ENCODE measurements at regions not wholly inside any gene's neighbourhood (a gene's known extent, or its start where the extent isn't known, plus 50 kb on each side); places are given as distances from the start of the nearest gene placed in this dataset.
"Not testable (repeated sequence)": the region's sequence is repeated elsewhere in the genome, so short reads cannot be mapped to it uniquely, and the experiment has no call there.

DNA sequence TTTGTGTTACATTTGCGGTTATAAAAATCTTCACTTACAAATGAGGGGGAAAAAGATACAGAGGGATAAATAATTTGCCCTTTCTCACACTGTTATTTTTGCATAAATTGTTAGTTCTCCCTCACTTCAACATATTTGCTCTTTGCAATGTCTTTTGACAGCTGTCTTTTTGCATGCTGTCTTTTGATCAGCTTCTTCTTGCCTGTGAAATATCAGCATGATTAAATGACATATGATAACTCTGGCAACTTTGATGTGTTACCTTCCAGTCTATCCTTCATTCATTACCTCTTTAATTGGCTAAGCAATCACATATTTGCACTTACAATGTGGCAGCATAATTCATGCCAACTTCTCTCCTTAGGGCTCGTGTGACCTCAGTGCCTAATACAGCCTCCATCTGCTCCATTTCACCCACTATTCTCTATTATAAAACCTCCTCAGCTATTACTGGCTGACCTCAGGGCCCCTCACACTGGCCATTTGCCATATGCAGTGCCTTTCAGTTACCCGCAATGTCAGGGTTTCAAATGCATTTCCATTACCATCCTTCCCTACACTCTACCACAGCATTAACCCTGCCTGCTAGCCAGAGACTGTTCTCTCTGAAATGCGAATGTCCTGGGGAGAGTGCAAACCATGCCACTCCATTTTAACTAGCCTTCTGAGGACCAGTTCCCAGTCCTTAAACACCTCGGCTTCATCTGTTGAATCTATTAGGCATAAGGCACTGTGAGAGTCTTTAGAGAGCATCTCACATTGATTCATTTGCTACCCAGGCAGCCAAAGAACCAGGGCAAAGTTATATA, 1056.6 kb upstream of the CHAC2 start:
- no peak for DNase-seq

DNA sequence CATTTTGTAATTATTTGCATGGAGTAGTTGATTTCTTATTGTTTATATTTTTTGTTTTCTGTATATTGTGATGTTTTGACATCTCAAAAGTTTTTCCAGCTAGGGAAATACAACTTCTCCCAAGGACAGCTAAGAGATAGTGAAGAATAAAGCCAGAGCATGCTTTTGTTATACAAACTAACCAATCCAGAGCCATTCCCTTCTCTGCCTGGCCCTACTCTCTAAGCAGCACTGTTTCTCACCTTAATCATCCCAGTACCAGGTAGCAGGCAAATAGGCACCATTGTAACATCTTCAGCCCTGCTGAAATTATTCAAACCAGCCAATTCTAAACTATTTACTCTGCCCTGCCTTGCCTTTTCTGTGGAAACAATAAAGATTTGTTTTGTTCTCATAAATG, 1063.4 kb upstream of the CHAC2 start:
- no peak for DNase-seq

DNA sequence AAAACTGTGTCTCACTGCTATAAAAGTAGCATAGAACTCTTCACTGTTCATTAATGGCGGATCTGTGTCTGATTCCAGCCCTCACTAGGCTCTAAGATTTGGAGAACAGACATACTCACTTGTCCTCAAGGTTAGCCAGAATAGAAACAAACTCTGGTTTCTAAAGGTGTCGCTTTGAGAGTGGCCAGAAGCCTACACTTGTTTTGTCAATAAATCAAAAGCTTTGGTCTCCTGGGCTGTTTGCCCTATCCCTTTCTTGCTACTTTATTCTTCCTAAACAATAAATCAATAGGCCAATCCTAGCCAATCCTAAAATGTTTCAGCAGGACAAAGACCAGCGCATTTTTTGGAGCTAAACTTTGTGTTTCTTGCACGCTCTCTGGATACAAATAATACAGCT, 1064.6 kb upstream of the CHAC2 start:
- DNase-seq: no peak

DNA sequence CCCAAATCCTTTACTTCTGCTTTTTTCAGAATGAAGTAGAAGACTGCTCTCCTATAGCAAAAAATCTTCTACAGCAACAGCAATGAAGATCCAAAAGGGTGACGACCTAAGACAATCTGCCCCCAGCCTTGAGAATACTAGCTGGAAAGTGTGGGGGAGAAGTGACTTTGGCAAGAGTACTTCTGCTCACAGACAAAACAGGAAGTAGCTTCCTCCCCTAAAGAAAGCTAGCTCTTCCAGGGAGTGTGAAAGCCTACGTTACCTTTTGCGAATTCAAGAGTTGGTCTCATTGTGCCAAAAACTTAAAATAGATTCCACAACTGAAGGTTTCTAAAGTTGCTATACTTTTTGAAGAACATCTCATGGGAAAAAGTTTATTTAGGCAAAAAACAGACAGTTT, 1069.2 kb upstream of the CHAC2 start:
- no peak for DNase-seq

DNA sequence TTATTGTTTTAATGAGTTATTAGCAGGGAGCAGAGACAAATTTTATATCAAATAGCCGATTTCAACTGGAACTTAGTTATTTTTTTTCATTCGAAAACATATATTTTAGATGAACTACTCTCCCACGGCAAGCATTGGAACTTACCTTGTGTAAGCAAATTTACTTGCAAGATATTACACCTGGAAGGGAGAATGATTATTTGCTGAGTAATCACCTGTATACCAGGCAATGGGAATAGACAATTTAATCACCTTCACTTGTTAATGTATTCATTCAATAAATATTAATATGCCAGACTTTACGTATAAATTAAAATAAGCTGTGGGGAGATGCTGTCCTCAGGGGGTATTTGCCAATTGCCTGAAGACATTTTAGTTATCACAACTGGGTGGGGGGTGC, 1069.9 kb upstream of the CHAC2 start:
- no peak for DNase-seq

GRCh38 chr2:52695731-52696130, 1071.9 kb upstream of the CHAC2 start:
- DNase-seq: no peak

GRCh38 chr2:52686935-52687334, 1080.7 kb upstream of the CHAC2 start:
- no peak for DNase-seq

- no peak for DNase-seq
Measured at GRCh38 chr2:52676056-52676455, 1091.5 kb upstream of the CHAC2 start.

DNA sequence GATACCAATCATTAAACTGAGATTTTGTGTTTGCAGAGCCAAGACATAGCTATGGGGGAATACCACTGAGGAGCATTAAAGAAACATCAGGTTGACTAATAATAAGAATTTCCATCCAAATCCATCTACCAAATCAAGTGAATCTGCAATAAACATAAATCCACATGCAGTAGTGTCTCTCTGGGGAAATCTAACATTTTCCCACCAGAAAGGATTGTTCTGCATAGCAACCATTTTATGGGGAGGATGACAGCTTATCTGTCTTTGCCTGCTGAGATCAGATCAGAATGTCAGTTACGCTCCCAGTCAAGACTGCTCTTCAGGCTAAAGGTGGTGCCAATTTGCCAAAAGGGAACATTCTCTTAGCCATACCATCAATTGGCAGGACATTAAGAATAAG, 1098.9 kb upstream of the CHAC2 start:
- no peak for DNase-seq

GRCh38 chr2:52659546-52659945, 1108.1 kb upstream of the CHAC2 start:
- no peak for DNase-seq

GRCh38 chr2:52658598-52658997, 1109.0 kb upstream of the CHAC2 start:
- no peak for DNase-seq

DNA sequence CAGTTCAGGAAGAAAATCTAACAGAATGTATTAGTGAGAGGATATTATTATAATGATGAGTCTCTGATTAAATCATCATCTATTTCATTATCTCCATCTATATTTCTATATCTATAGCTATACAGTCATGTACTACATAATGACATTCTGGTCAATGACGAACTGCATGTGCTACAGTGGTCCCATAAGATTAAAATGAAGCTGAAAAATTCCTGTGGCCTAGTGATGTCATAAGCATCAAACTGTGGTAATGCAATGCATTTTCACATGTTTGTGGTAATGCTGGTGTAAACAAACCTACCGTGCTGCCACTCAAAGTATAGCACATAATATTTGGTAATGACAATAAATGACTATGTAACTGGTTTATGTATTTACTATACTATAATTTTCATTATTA, 1127.9 kb upstream of the CHAC2 start:
- DNase-seq: no peak

DNA sequence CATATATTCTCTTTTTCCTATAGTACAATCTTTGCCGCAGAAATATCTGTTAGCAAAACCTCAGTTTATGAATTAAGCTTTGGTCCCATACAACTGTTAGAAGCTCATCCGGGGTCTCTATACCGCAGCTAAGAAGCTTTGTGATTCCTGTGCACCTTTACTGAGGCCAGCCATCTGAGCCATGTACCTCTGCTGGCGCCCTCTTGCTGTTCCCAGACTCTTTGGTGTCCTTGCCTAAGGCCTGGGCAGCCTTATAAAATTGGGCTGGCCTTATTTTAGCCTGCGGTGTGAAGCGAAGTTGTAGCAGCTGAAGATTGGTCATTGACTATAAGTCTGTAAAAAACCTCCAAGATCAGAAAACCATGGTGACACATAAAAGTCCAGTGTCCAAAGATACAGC, 1135.1 kb upstream of the CHAC2 start:
- no peak for DNase-seq

DNA sequence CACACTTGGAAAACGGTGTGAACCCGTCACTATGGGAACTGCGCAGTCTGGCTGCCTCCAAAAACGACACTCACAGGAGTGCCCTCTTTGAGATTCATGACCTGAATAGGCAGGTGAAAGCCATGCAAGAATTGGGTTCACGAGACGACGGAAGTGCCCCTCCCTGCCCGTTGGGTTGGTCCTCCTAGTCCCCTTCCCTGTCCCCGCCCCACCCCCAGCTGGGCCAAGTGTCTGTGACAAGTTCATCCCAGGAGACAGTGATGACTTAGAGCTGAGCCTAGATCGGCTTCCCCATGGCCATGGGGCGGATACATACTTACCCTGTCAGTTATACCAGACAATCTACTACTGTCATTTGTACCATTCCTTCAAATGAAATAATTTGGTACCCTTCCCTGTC, 1137.7 kb upstream of the CHAC2 start:
- DNase-seq: no peak

GRCh38 chr2:52629531-52629930, 1138.1 kb upstream of the CHAC2 start:
- DNase-seq: no peak

- no peak for DNase-seq
Measured at GRCh38 chr2:52622266-52622665, 1145.3 kb upstream of the CHAC2 start.

DNA sequence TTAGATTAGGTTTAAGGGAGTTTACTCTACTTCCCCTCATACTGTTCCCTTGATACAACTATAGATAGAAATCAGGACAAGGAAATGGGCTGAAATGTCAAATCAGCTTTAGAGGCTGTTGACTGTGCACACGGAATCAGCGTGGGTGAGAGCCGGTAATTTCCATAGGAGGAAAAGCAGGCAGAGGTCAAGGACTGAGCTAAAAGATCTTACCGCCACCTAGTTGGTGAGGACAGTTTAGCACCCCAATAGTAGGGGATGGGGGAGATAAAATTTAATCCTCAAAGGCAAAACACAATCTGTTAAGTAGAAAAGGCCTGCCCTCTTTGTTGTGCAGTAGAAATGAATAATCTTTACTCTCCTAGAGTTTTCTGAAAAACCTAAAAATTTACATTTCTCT, 1154.5 kb upstream of the CHAC2 start:
- DNase-seq: peak in 1 of 2 donors; percentile 2

DNA sequence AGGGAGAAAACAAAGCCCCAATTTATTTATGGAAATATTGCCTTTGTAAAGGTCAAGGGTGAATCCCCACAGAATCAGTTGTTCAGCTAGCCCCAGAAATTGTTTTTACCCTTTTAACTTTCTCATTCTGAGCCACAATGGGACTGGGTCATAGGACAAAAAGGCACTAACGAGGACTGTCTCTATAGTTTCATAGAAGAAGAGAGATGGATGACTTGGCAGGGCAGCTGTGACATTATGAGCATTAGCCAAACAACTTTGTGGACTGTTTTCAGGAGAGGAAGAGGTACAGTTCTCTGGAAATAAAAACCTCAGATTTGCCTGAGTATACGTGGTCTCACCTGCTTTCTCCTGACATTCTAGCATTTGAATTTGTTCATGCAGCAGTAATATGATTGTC, 1155.8 kb upstream of the CHAC2 start:
- no peak for DNase-seq

GRCh38 chr2:52608030-52608429, 1159.6 kb upstream of the CHAC2 start:
- no peak for DNase-seq

DNA sequence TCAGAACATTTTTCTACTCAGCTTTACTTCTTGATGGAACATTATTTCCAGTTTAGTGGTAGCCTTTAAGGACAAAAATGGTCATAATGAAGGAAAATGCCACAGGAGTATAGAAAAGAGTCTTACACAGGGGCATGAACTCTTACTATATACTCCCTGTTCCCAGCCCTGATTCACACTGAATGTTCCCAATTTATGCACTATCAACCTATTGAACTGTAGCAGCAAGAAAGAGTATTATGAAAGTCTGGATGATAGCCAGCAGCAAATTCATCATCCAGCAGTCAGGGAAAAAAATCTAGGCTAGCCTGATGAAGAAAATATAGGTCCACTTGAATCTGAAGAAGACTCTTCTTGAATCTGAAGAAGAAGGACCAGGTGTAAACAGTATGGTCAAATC, 1170.3 kb upstream of the CHAC2 start:
- no peak for DNase-seq

GRCh38 chr2:52594026-52594425, 1173.6 kb upstream of the CHAC2 start:
- DNase-seq: no peak

- DNase-seq: not testable (repeated sequence)
Measured at GRCh38 chr2:52584071-52584470, 1183.5 kb upstream of the CHAC2 start.

DNA sequence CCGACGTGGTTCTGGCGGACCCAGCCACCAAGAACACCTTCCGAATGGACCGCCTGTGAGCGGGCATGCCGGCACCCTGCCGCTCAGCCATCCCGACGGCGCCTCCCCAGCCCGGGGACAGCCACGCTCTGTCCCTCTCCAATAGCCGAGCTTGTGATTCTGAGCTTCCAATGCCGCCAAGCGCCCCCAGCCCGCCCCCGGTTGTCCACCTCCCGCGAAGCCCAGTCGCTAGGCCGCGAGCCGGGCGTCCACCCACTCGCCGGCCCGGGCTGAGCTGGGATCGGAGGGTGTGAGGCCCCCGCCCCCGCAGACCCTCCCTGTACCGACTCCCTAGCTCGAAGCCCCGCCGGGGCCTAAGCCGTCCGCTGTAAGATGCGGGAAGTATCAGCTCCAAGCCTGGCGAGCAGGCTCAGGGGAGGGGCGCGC, 1195.1 kb upstream of the CHAC2 start:
- DNase-seq: no peak
